Naive thymus-derived CD8-positive, alpha-beta T cell (primary cell): ENCODE measurements at regions not wholly inside any gene's neighbourhood (a gene's known extent, or its start where the extent isn't known, plus 50 kb on each side); places are given as distances from the start of the nearest gene placed in this dataset.

Experiments used
- ATAC-seq, 2 donors: fragments of 150-1000 bp; cut with Tn5 transposase in 1 of 2; sonication (Bioruptor Pico), chemical (Tn5 transposase) in 1 of 2; 1 replicate in 1 of 2; 2 replicates in 1 of 2; pipeline ENCODE4 v1.10.0; 2021; ENCODE audit warnings: mild to moderate bottlenecking in 2 of 2, moderate library complexity in 2 of 2
- POLR2A ChIA-PET: fragments of 350-600 bp; sonication (Branson Sonifier 250); formaldehyde crosslinking; loops from one replicate; lab custom pipeline; 2021; ENCODE audit warnings: antibody characterized with exemption; lab: Charles Lee
- DNase-seq, 10 donors: peaks; one replicate each; pipeline versions ENCODE4 v3.0.0 to v3.0.0-alpha.2; 2020 to 2022
- H3K27ac Mint-ChIP-seq, 10 donors: one replicate each; pipeline ENCODE4 v1.8.0; 2020 to 2022; ENCODE audit warnings: mild to moderate bottlenecking in 10 of 10, mixed read lengths in 10 of 10, moderate library complexity in 4 of 10, inconsistent platforms in 1 of 10
- H3K27me3 Mint-ChIP-seq, 5 donors: one replicate each; pipeline ENCODE4 v1.8.0; 2021 to 2022; ENCODE audit warnings: mixed read lengths in 5 of 5
- H3K36me3 Mint-ChIP-seq, 3 donors: one replicate each; pipeline ENCODE4 v1.8.0; 2020 to 2022; ENCODE audit warnings: mixed read lengths in 3 of 3, mild to moderate bottlenecking in 2 of 3, inconsistent platforms in 1 of 3
- H3K4me1 Mint-ChIP-seq, 4 donors: one replicate each; pipeline ENCODE4 v1.8.0; 2021 to 2022; ENCODE audit warnings: mixed read lengths in 4 of 4
- H3K4me3 Mint-ChIP-seq, 10 donors: one replicate each; pipeline ENCODE4 v1.8.0; 2020 to 2022; ENCODE audit warnings: mild to moderate bottlenecking in 10 of 10, mixed read lengths in 10 of 10, moderate library complexity in 6 of 10, inconsistent platforms in 1 of 10
- H3K9me3 Mint-ChIP-seq, 9 donors: one replicate each; pipeline ENCODE4 v1.8.0; 2020 to 2022; ENCODE audit warnings: mixed read lengths in 9 of 9, mild to moderate bottlenecking in 3 of 9, inconsistent platforms in 1 of 9, moderate library complexity in 1 of 9

GRCh38 chr3:74442068-74442467 is 172.4 kb downstream of the CNTN3 start:
- Mint-ChIP-seq H3K9me3 (peaks cover 1 to 19% (median 9%) of the 10 kb centered on the region in 9 donors), H3K36me3 (no peaks in the 10 kb centered on the region), H3K4me3 (no peak overlapping the region), H3K27me3 (no peaks in the 10 kb centered on the region), H3K4me1 (peaks cover 0 to 3% (median 0%) of the 10 kb centered on the region in 4 donors), H3K27ac (no peak overlapping the region)
- POLR2A ChIA-PET, result no interaction called here
- DNase-seq (no peak), ATAC-seq (no peak)

- no peaks in the 10 kb centered on the region for H3K27me3 Mint-ChIP-seq
- H3K36me3 Mint-ChIP-seq, result no peaks in the 10 kb centered on the region
- DNase-seq (no peak), ATAC-seq (no peak)
- H3K4me3 Mint-ChIP-seq, result no peak overlapping the region
- no peak overlapping the region for H3K27ac Mint-ChIP-seq
- peaks cover 0 to 2% (median 0%) of the 10 kb centered on the region in 4 donors for H3K4me1 Mint-ChIP-seq
- POLR2A ChIA-PET, result no interaction called here
- peaks cover 0 to 32% (median 8%) of the 10 kb centered on the region in 9 donors for H3K9me3 Mint-ChIP-seq
Measured at GRCh38 chr3:74436184-74436583, 178.3 kb downstream of the CNTN3 start.

- Mint-ChIP-seq H3K4me1 (peaks cover 0 to 2% (median 0%) of the 10 kb centered on the region in 4 donors), H3K4me3 (no peak overlapping the region), H3K9me3 (peaks cover 0 to 32% (median 9%) of the 10 kb centered on the region in 9 donors), H3K27me3 (no peaks in the 10 kb centered on the region), H3K27ac (no peak overlapping the region), H3K36me3 (no peaks in the 10 kb centered on the region)
- DNase-seq, result no peak
- no peak for ATAC-seq
- POLR2A ChIA-PET, result no interaction called here
Measured at GRCh38 chr3:74435631-74436030, 178.8 kb downstream of the CNTN3 start.

DNA sequence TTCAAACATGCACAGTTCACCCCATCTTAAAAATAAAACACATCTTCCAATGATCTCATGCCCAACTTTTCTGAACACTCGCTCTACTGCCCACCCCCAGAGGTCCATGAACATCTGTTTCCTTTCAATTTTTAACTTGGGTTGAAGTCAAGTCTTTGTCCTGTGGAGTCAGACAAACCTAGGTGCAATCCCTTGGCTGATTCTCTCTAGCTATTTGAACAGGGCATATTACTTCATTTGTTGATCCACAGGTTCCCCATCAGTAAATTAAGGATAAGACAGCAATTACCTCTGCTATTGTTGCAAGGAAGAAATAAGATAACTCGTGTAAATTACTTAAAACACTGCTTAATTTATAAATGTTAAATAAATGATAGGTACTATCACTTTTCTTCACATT is 180.1 kb downstream of the CNTN3 start:
- Mint-ChIP-seq H3K4me1 (peaks cover 0 to 2% (median 0%) of the 10 kb centered on the region in 4 donors), H3K27me3 (no peaks in the 10 kb centered on the region), H3K36me3 (no peaks in the 10 kb centered on the region), H3K9me3 (peaks cover 0 to 40% (median 10%) of the 10 kb centered on the region in 9 donors), H3K4me3 (no peak overlapping the region), H3K27ac (no peak overlapping the region)
- POLR2A ChIA-PET, result no interaction called here
- no peak for DNase-seq
- ATAC-seq, result no peak

- POLR2A ChIA-PET, result no interaction called here
- no peak for DNase-seq
- no peaks in the 10 kb centered on the region for H3K36me3 Mint-ChIP-seq
- ATAC-seq, result no peak
- no peaks in the 10 kb centered on the region for H3K4me1 Mint-ChIP-seq
- no peak overlapping the region for H3K4me3 Mint-ChIP-seq
- H3K27me3 Mint-ChIP-seq, result no peaks in the 10 kb centered on the region
- H3K27ac Mint-ChIP-seq, result no peak overlapping the region
- H3K9me3 Mint-ChIP-seq, result peaks cover 0 to 25% (median 6%) of the 10 kb centered on the region in 9 donors
Measured at GRCh38 chr3:74426571-74426970, 187.9 kb downstream of the CNTN3 start.

DNA sequence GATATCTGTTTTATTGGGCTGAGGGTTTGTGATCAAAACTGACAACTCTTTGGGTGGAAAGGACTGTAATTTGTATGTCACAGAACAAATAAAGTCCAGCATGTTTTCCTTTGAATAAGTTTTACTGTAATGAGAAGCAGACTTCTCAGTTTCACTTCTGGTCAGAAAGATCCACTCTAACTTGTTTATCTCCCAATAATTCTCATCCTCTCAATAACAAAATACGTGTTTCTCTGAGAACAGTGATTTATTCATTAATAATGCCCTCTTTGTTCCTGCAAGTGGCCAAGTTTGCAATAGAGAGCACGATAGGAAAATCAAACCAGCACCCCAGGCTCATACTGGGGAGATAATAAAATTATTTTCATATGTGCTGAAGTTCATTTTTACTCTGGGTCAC is 190.6 kb downstream of the CNTN3 start:
- H3K27me3 Mint-ChIP-seq, result no peaks in the 10 kb centered on the region
- no peak overlapping the region for H3K4me3 Mint-ChIP-seq
- peaks cover 0 to 11% (median 6%) of the 10 kb centered on the region in 9 donors for H3K9me3 Mint-ChIP-seq
- H3K4me1 Mint-ChIP-seq, result no peaks in the 10 kb centered on the region
- H3K27ac Mint-ChIP-seq, result no peak overlapping the region
- H3K36me3 Mint-ChIP-seq, result no peaks in the 10 kb centered on the region
- POLR2A ChIA-PET, result no interaction called here
- DNase-seq (no peak), ATAC-seq (no peak)

- ATAC-seq, result no peak
- Mint-ChIP-seq H3K9me3 (peaks cover 0 to 12% (median 7%) of the 10 kb centered on the region in 9 donors), H3K4me3 (no peak overlapping the region), H3K4me1 (no peaks in the 10 kb centered on the region), H3K27me3 (no peaks in the 10 kb centered on the region), H3K27ac (no peak overlapping the region), H3K36me3 (no peaks in the 10 kb centered on the region)
- POLR2A ChIA-PET, result no interaction called here
- no peak for DNase-seq
Measured at GRCh38 chr3:74420538-74421124, 193.8 kb downstream of the CNTN3 start.

DNA sequence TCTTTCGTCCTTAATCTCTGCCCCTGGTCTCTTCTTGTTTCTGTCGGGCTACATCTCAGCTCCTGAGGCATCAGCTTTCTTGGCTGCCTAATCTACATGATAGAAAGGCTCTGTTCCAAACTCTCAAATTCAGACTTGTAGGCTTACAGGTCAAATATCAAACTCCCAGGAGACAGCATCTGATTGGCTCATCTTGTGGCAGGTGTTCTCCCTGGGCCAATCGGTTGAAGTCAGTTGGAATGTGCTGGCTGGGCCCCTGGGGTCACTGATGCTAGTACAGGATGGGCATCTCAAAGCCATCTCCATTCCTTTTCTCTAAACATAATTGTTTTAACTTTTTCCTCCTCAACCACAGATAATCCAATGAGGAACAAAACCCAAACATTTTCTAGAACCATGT is 198.7 kb downstream of the CNTN3 start:
- ATAC-seq, result no peak
- Mint-ChIP-seq H3K36me3 (no peaks in the 10 kb centered on the region), H3K27me3 (no peaks in the 10 kb centered on the region), H3K27ac (no peak overlapping the region), H3K9me3 (peaks cover 0 to 9% (median 3%) of the 10 kb centered on the region in 9 donors), H3K4me1 (no peaks in the 10 kb centered on the region), H3K4me3 (no peak overlapping the region)
- POLR2A ChIA-PET, result no interaction called here
- DNase-seq, result no peak

DNA sequence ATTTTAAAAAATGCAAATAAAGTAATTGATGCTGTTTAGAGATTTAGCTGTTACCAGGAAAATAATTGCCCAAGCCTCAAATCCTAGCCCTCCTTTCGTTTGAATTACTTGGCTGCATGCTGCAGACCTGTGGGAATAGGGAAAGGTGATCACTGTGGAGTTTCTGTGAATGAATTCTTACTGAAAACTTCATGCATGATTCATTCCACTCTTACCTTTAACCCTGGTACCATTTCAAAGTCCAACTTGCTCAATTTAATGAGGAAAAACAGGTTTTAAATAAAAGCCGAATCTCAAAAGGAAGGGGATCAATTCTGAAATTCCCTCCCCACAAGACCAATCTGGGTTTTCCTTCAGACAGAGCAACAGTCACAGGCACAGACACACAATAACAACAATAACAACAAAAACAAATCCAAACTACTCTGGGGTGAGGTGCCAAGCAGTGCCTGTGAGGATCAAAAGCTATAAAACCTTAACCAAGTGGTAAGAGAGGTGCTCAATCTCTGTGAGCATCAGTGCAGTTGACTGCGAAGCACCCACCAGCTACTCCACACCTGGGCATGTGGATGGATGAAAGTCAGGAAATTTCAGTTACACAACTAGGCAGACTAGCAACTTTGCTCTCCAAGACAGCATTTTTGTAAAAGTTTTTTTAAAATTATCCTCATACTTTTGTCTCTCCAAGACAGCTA is 200.8 kb downstream of the CNTN3 start:
- Mint-ChIP-seq H3K27ac (no peak overlapping the region), H3K36me3 (peaks cover 0 to 7% (median 0%) of the 10 kb centered on the region in 3 donors), H3K27me3 (no peaks in the 10 kb centered on the region), H3K4me1 (no peaks in the 10 kb centered on the region), H3K9me3 (peaks cover 0 to 10% (median 4%) of the 10 kb centered on the region in 9 donors), H3K4me3 (no peak overlapping the region)
- ATAC-seq (no peak), DNase-seq (no peak)
- POLR2A ChIA-PET, result no interaction called here

DNA sequence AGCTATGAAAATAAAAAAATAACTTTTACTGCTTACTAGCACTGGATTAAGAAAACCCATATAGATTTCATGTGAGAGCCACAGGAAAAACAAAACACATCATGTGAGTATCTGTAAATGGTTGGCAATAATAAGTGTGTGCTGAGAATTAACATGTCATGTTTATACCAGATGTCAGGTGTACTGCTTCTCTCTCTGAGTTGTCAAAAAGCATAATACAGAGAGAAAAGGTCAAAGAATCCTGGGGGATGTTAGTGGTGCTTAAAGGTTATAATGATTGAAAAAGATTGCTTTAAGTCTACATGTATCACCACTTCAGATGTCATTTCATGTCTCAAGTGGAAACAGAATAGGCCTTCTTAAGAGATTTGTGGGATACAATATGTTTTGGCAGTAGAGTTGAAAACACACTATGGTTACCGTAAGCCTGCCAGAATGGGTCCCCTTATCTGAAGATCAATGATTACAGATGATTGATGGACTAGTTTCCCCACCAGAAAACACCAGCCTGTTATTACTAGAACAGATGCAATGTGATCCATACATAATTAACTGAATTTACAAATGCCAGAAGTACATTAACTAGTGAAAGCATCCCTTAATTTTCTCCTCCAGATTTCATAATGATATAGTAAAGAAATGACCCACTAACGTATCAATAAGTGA is 204.1 kb downstream of the CNTN3 start:
- ATAC-seq (no peak), DNase-seq (no peak)
- no peak overlapping the region for H3K27ac Mint-ChIP-seq
- H3K36me3 Mint-ChIP-seq, result peaks cover 0 to 7% (median 0%) of the 10 kb centered on the region in 3 donors
- POLR2A ChIA-PET, result no interaction called here
- no peaks in the 10 kb centered on the region for H3K27me3 Mint-ChIP-seq
- H3K9me3 Mint-ChIP-seq, result peaks cover 0 to 7% (median 2%) of the 10 kb centered on the region in 9 donors
- H3K4me3 Mint-ChIP-seq, result no peak overlapping the region
- H3K4me1 Mint-ChIP-seq, result no peaks in the 10 kb centered on the region

DNA sequence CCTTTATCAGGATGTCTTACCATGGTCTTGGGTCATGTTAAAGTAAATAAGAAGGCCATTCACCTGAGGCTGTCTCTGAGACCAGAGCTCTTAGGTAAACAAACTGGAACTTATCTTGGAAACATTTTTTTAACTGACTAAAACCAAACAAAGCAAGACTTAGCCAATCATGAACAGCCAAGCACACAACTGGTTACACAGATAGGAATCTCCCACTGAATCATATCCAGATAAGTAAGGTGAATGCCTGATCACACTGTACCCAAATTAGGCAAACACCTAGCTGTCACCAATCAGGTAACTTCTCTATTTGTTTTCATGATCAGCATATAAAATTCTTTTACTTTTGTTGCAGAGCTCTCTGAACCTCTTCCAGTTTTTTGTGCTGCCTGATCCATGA is 205.4 kb downstream of the CNTN3 start:
- DNase-seq, result no peak
- no peak overlapping the region for H3K4me3 Mint-ChIP-seq
- no peaks in the 10 kb centered on the region for H3K4me1 Mint-ChIP-seq
- peaks cover 0 to 7% (median 0%) of the 10 kb centered on the region in 3 donors for H3K36me3 Mint-ChIP-seq
- POLR2A ChIA-PET, result no interaction called here
- H3K27ac Mint-ChIP-seq, result no peak overlapping the region
- ATAC-seq, result no peak
- H3K27me3 Mint-ChIP-seq, result no peaks in the 10 kb centered on the region
- peaks cover 2 to 8% (median 4%) of the 10 kb centered on the region in 9 donors for H3K9me3 Mint-ChIP-seq

- H3K4me1 Mint-ChIP-seq, result no peaks in the 10 kb centered on the region
- DNase-seq (no peak), ATAC-seq (no peak)
- H3K9me3 Mint-ChIP-seq, result peaks cover 3 to 24% (median 9%) of the 10 kb centered on the region in 9 donors
- no peaks in the 10 kb centered on the region for H3K27me3 Mint-ChIP-seq
- no peak overlapping the region for H3K4me3 Mint-ChIP-seq
- no peaks in the 10 kb centered on the region for H3K36me3 Mint-ChIP-seq
- POLR2A ChIA-PET, result no interaction called here
- H3K27ac Mint-ChIP-seq, result no peak overlapping the region
Measured at GRCh38 chr3:74403307-74403706, 211.2 kb downstream of the CNTN3 start.

GRCh38 chr3:74402821-74403220 is 211.6 kb downstream of the CNTN3 start:
- no peak overlapping the region for H3K4me3 Mint-ChIP-seq
- POLR2A ChIA-PET, result no interaction called here
- no peaks in the 10 kb centered on the region for H3K36me3 Mint-ChIP-seq
- H3K27me3 Mint-ChIP-seq, result no peaks in the 10 kb centered on the region
- peaks cover 3 to 25% (median 9%) of the 10 kb centered on the region in 9 donors for H3K9me3 Mint-ChIP-seq
- H3K27ac Mint-ChIP-seq, result no peak overlapping the region
- DNase-seq, result no peak
- no peaks in the 10 kb centered on the region for H3K4me1 Mint-ChIP-seq
- no peak for ATAC-seq
